ENCODE measurements at regions not wholly inside any gene's neighbourhood (a gene's known extent, or its start where the extent isn't known, plus 50 kb on each side); places are given as distances from the start of the nearest gene placed in this dataset.

- TF ChIP-seq CTCF (IDR thresholded peaks at IDR 0.05) (no peak), POLR2A (IDR thresholded peaks at IDR 0.05) (no peak)
These were observed 186.1 kb downstream of the SHANK2 start for GRCh38 chr11:71066311-71066710.

Measured in adrenal gland (tissue), 5 donors.